ENCODE measurements at regions not wholly inside any gene's neighbourhood (a gene's known extent, or its start where the extent isn't known, plus 50 kb on each side); places are given as distances from the start of the nearest gene placed in this dataset.

- intact Hi-C loops (cut with DNase I) = no loop called here
- peak in 1 of 2 donors; percentile 22 for DNase-seq (ENCODE audit: extremely low spot score in 2 of 2)
- TF ChIP-seq POLR2AphosphoS5 (IDR thresholded peaks at IDR 0.05; ENCODE audit: insufficient read depth in 1 of 2, low read depth in 1 of 2) (no peak), CTCF (IDR thresholded peaks at IDR 0.05) (no peak), POLR2A (IDR thresholded peaks at IDR 0.05) (no peak)
Observed at GRCh38 chr3:193902607-193903511, 233.1 kb upstream of the HES1 start.

GRCh38 chr3:193903512-193903817, 232.5 kb upstream of the HES1 start:
- Histone ChIP-seq H3K9me3 (no peaks in the 10 kb centered on the region), H3K36me3 (no peaks in the 10 kb centered on the region), H3K4me3 (no peak overlapping the region), H3K4me1 (peaks cover 9% of the 10 kb centered on the region), H3K27ac (no peak overlapping the region), H3K27me3 (no peaks in the 10 kb centered on the region)
- intact Hi-C loops (cut with DNase I) = no loop called here
- TF ChIP-seq POLR2AphosphoS5 (IDR thresholded peaks at IDR 0.05; ENCODE audit: insufficient read depth in 1 of 2, low read depth in 1 of 2) (no peak), POLR2A (IDR thresholded peaks at IDR 0.05) (no peak), CTCF (IDR thresholded peaks at IDR 0.05) (no peak)
- DNase-seq (ENCODE audit: extremely low spot score in 2 of 2) = peak in 1 of 2 donors; percentile 61

More at GRCh38 chr3:193902607-193903511, 233.1 kb upstream of the HES1 start:
- Histone ChIP-seq H3K4me3 (no peak overlapping the region), H3K4me1 (peaks cover 9% of the 10 kb centered on the region), H3K27me3 (no peaks in the 10 kb centered on the region), H3K36me3 (no peaks in the 10 kb centered on the region), H3K9me3 (no peaks in the 10 kb centered on the region), H3K27ac (no peak overlapping the region)

- H3K27ac ChIP-seq = no peak overlapping the region
- peak in 1 of 2 donors; percentile 4 for DNase-seq (ENCODE audit: extremely low spot score in 2 of 2)
- H3K27me3 ChIP-seq = no peaks in the 10 kb centered on the region
- H3K9me3 ChIP-seq = no peaks in the 10 kb centered on the region
- intact Hi-C loops (cut with DNase I) = no loop called here
- no peak overlapping the region for H3K4me3 ChIP-seq
- no peaks in the 10 kb centered on the region for H3K36me3 ChIP-seq
- peaks cover 9% of the 10 kb centered on the region for H3K4me1 ChIP-seq
- TF ChIP-seq POLR2AphosphoS5 (IDR thresholded peaks at IDR 0.05; ENCODE audit: insufficient read depth in 1 of 2, low read depth in 1 of 2) = no peak
- TF ChIP-seq CTCF (IDR thresholded peaks at IDR 0.05) = no peak
- no peak for TF ChIP-seq POLR2A (IDR thresholded peaks at IDR 0.05)
Observed at GRCh38 chr3:193903966-193904365, 232.0 kb upstream of the HES1 start.

GRCh38 chr3:193905541-193906396, 230.2 kb upstream of the HES1 start:
- TF ChIP-seq POLR2AphosphoS5 (IDR thresholded peaks at IDR 0.05; ENCODE audit: insufficient read depth in 1 of 2, low read depth in 1 of 2) (peak in 1 of 2 donors; percentile 42), POLR2A (IDR thresholded peaks at IDR 0.05) (no peak), CTCF (IDR thresholded peaks at IDR 0.05) (no peak)
- Histone ChIP-seq H3K27ac (no peak overlapping the region), H3K36me3 (no peaks in the 10 kb centered on the region), H3K4me3 (no peak overlapping the region), H3K4me1 (peaks cover 9% of the 10 kb centered on the region), H3K9me3 (no peaks in the 10 kb centered on the region), H3K27me3 (no peaks in the 10 kb centered on the region)
- DNase-seq (ENCODE audit: extremely low spot score in 2 of 2) = peak in 1 of 2 donors; percentile 25
- intact Hi-C loops (cut with DNase I) = no loop called here
